Kidney epithelial cell (primary cell): ENCODE measurements at regions not wholly inside any gene's neighbourhood (a gene's known extent, or its start where the extent isn't known, plus 50 kb on each side); places are given as distances from the start of the nearest gene placed in this dataset.

Source experiments
- DNase-seq: peaks from one replicate; pipeline ENCODE4 v3.0.0-alpha.2; 2010; ENCODE audit warnings: low read depth
- H3K27me3 ChIP-seq: 2 replicates; pipeline ENCODE4 v1.6.0; 2011; ENCODE audit warnings: low read length; ENCODE audit not compliant: control insufficient read depth, insufficient read depth
- H3K36me3 ChIP-seq: 2 replicates; pipeline ENCODE4 v1.5.1; 2011; ENCODE audit warnings: low read length; ENCODE audit not compliant: control insufficient read depth, insufficient read depth
- H3K4me3 ChIP-seq: 2 replicates; pipeline ENCODE4 v1.5.1; 2011; ENCODE audit warnings: low read depth, mild to moderate bottlenecking, control low read depth, low read length
- TF ChIP-seq, protein P1 (sequence below): IDR thresholded peaks from 2 replicates; pipeline ENCODE4 v1.5.1; 2011; ENCODE audit warnings: mild to moderate bottlenecking, moderate library complexity, low read length, control low read depth, inconsistent platforms; ENCODE audit not compliant: insufficient read depth, poor library complexity, severe bottlenecking

DNA sequence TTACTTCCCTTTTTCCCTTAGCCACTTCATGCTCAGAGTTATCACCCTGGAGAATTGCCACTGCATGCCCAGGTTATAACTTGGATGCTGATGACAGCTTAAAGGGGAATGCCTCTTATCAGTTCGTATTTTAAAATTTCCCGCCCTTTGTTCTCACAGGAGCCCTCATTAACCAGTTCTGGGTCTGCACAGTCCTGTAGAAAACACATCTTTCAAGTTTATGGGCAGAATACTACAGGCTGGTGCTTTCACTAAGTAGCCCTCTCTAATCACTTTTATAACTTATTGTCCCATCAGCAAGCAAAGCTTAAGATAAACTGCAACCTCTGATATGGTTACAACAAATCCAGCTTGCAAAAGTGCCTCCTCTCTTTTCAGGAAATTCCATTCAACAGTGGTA is 587.3 kb upstream of the UBE2E2 start:
- H3K36me3 ChIP-seq = no peaks in the 10 kb centered on the region
- no peak overlapping the region for H3K4me3 ChIP-seq
- no peak for DNase-seq
- TF ChIP-seq, protein P1, sequence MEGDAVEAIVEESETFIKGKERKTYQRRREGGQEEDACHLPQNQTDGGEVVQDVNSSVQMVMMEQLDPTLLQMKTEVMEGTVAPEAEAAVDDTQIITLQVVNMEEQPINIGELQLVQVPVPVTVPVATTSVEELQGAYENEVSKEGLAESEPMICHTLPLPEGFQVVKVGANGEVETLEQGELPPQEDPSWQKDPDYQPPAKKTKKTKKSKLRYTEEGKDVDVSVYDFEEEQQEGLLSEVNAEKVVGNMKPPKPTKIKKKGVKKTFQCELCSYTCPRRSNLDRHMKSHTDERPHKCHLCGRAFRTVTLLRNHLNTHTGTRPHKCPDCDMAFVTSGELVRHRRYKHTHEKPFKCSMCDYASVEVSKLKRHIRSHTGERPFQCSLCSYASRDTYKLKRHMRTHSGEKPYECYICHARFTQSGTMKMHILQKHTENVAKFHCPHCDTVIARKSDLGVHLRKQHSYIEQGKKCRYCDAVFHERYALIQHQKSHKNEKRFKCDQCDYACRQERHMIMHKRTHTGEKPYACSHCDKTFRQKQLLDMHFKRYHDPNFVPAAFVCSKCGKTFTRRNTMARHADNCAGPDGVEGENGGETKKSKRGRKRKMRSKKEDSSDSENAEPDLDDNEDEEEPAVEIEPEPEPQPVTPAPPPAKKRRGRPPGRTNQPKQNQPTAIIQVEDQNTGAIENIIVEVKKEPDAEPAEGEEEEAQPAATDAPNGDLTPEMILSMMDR = no peak
- H3K27me3 ChIP-seq = no peaks in the 10 kb centered on the region

DNA sequence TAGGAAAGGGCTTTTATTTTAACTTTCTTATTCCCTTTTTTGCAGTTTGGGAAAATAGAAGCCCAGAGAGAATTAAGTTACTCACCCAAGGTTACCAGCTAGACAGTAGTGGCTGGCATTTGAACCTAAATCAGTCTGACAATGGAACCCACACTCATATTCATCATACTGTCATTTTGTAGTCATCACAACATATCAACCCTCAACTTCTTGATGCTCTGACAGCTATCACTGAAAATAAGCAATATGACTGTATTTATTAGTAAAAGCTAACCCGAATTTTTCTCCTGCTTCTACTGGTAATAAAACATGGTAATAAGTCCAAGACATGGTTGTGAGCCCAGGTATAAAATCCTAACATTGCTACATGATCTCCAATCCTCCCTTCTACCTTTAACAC is 585.8 kb upstream of the UBE2E2 start:
- Histone ChIP-seq H3K36me3 (no peaks in the 10 kb centered on the region), H3K27me3 (no peaks in the 10 kb centered on the region), H3K4me3 (no peak overlapping the region)
- DNase-seq = no peak
- TF ChIP-seq, protein P1 = no peak

DNA sequence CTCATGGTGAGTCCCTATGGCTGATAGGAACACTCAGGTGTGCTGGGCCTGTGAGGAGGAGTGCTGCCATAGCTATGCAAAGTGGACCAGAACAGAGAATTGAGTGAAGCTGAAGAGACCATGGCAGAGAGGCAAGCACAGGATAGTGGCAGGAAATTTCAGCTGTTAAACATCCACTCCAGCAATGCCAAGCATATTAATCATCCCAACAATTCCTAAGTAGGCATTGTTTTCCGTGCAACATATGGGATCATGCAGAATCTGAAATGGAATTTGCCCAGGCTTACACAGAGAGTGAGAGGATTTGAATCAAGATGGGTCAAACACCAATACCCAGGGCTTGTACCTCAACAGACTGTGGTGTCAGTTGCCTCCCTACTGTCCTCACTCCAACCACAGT is 582.6 kb upstream of the UBE2E2 start:
- Histone ChIP-seq H3K36me3 (no peaks in the 10 kb centered on the region), H3K27me3 (no peaks in the 10 kb centered on the region), H3K4me3 (no peak overlapping the region)
- TF ChIP-seq, protein P1 = no peak
- DNase-seq = no peak

DNA sequence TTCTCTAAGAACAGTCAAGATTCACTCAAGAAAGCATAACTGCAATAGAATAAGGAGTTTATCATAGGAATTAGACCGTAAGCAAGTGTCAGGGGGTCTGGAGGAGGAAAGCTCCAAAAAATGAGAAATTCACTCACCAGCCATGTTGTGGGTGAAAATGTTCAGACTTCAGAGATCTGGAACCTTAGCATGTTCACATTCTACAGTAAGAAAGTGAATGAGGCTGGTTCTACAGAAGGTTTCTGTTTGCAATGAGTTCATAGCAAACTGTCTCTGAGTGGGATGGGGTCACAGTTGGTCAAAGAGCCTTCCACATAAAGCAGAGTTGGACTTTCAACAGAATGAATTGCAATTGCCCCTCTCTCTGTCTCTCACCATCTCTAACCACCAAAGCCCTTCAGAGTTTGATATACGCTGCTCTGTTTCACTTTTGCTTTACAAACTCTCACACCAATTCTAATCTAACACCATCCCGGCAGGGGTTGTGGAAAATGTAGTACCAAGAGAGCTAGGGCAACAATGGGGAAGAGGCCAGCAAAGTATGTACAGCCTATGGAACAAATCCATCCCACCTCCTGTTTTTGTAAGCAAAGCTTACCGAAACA is 581.8 kb upstream of the UBE2E2 start:
- no peaks in the 10 kb centered on the region for H3K27me3 ChIP-seq
- H3K4me3 ChIP-seq = no peak overlapping the region
- H3K36me3 ChIP-seq = no peaks in the 10 kb centered on the region
- DNase-seq = no peak
- TF ChIP-seq, protein P1 = no peak

DNA sequence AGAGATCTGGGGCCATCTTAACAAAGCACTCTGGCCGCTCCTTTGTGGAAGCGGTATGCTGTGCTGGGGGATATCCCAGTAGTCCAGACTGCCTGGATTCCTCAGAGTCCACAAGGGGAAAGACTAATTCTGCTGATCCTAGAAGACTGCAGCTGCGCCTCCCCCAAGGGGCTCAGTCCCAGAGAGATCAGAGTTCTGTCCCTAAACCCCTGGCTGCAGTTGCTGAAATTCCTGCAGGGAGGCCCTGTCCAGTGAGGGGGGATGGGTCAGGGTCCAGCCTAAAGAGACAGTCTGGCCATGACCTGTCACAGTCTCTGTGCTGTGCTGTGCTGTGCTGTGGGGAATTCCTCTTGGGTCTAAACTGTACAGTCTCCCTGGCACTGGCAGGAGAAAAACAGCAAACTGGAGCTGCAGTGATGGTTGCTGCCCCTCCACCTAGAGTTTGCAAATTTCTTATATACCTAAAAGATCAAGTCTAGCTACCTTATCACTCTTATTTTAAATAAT is 575.1 kb upstream of the UBE2E2 start:
- Histone ChIP-seq H3K36me3 (no peaks in the 10 kb centered on the region), H3K27me3 (no peaks in the 10 kb centered on the region), H3K4me3 (no peak overlapping the region)
- TF ChIP-seq, protein P1 = no peak
- no peak for DNase-seq

DNA sequence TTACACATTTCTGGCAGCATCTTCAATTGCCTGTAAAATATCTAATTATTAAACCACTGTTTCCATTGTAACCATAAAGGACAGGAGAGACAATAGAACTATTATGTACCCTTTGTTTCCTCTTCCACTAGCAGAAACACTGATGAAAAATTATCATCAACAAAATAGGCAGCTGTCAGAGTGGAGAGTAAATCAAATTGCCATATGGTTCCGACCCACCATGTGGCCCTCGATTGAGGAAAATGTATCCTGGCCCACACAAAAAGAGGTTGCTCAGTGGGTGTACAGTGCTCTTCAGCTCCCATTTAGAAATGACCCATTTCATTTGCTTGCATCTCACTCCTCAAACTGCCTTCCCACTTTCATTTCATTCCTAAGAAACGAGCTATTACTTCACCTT is 570.6 kb upstream of the UBE2E2 start:
- TF ChIP-seq, protein P1 = no peak
- Histone ChIP-seq H3K4me3 (no peak overlapping the region), H3K27me3 (no peaks in the 10 kb centered on the region), H3K36me3 (no peaks in the 10 kb centered on the region)
- DNase-seq = no peak
